CD8-positive, alpha-beta memory T cell (primary cell): ENCODE measurements at regions not wholly inside any gene's neighbourhood (a gene's known extent, or its start where the extent isn't known, plus 50 kb on each side); places are given as distances from the start of the nearest gene placed in this dataset.
"Not testable (repeated sequence)": the region's sequence is repeated elsewhere in the genome, so short reads cannot be mapped to it uniquely, and the experiment has no call there.

ENCODE experiments used
- CTCF ChIA-PET: fragments of 350-600 bp; sonication (Branson Sonifier 250); formaldehyde crosslinking; loops from one replicate; lab custom pipeline; 2021; ENCODE audit warnings: antibody characterized with exemption; lab: Charles Lee
- POLR2A ChIA-PET: fragments of 350-600 bp; sonication (Branson Sonifier 250); formaldehyde crosslinking; loops from one replicate; lab custom pipeline; 2021; ENCODE audit warnings: antibody characterized with exemption; lab: Charles Lee
- DNase-seq, 5 donors: peaks; one replicate each; pipeline versions ENCODE4 v3.0.0 to v3.0.0-alpha.2; 2020 to 2022; ENCODE audit warnings: mixed read lengths in 1 of 5
- H3K27ac ChIP-seq: one replicate; pipeline ENCODE4 v1.7.0; 2013; ENCODE audit warnings: low read depth, mild to moderate bottlenecking, low read length, moderate library complexity
- H3K27me3 ChIP-seq: 2 replicates; pipeline ENCODE4 v1.7.0; 2013; ENCODE audit warnings: low read length, mild to moderate bottlenecking; ENCODE audit not compliant: insufficient read depth, poor library complexity, severe bottlenecking
- H3K36me3 ChIP-seq: 2 replicates; pipeline ENCODE4 v1.7.0; 2013; ENCODE audit warnings: mild to moderate bottlenecking, low read length, moderate library complexity; ENCODE audit not compliant: insufficient read depth
- H3K4me1 ChIP-seq: 2 replicates; pipeline ENCODE4 v1.7.0; 2013; ENCODE audit warnings: mild to moderate bottlenecking, low read length, moderate library complexity; ENCODE audit not compliant: insufficient read depth
- H3K4me3 ChIP-seq: 2 replicates; pipeline ENCODE4 v1.7.0; 2013; ENCODE audit warnings: mild to moderate bottlenecking, low read length
- H3K9me3 ChIP-seq: 2 replicates; pipeline ENCODE4 v1.7.0; 2013; ENCODE audit warnings: mild to moderate bottlenecking, low read length
- H3K27ac Mint-ChIP-seq, 8 donors: one replicate each; pipeline ENCODE4 v1.8.0; 2020 to 2021; ENCODE audit warnings: mixed read lengths in 8 of 8, mild to moderate bottlenecking in 6 of 8, inconsistent platforms in 3 of 8, moderate library complexity in 3 of 8
- H3K27me3 Mint-ChIP-seq, 2 donors: one replicate each; pipeline ENCODE4 v1.8.0; 2020 to 2021; ENCODE audit warnings: mixed read lengths in 2 of 2, mild to moderate bottlenecking in 1 of 2, moderate library complexity in 1 of 2
- H3K36me3 Mint-ChIP-seq, 3 donors: one replicate each; pipeline ENCODE4 v1.8.0; 2020 to 2021; ENCODE audit warnings: mixed read lengths in 3 of 3, inconsistent platforms in 1 of 3, mild to moderate bottlenecking in 1 of 3
- H3K4me1 Mint-ChIP-seq, 3 donors: one replicate each; pipeline ENCODE4 v1.8.0; 2020 to 2021; ENCODE audit warnings: mixed read lengths in 3 of 3, inconsistent platforms in 1 of 3, mild to moderate bottlenecking in 1 of 3
- H3K4me3 Mint-ChIP-seq, 7 donors: one replicate each; pipeline ENCODE4 v1.8.0; 2020 to 2021; ENCODE audit warnings: mixed read lengths in 7 of 7, mild to moderate bottlenecking in 6 of 7, moderate library complexity in 4 of 7, inconsistent platforms in 2 of 7
- H3K9me3 Mint-ChIP-seq, 5 donors: one replicate each; pipeline ENCODE4 v1.8.0; 2020 to 2022; ENCODE audit warnings: mixed read lengths in 5 of 5, mild to moderate bottlenecking in 3 of 5, moderate library complexity in 2 of 5, inconsistent platforms in 1 of 5

DNA sequence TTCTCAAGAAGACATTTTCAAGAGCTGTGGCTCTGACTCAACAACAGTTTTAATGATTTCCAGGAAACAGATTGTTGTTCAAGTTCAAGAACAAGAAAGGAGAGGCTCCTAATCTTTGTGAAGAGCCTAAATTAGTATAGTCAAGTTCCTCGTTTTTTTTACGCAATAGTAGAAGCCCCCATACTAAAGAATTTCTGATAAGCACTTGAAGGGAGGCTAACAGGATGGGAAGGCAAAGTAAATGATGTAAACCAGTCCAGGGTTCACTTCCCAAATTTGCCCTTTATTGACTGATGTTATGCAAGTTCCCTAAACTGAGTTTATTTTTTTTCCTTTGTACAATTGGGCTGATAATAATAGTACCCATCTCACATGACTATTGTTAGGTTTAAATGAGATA is 178.2 kb downstream of the RTL9 start:
- peaks cover 0 to 8% of the 10 kb centered on the region in 2 donors for H3K27me3 Mint-ChIP-seq
- CTCF ChIA-PET, result no interaction called here
- H3K36me3 Mint-ChIP-seq, result no peaks in the 10 kb centered on the region
- no peaks in the 10 kb centered on the region for H3K4me1 Mint-ChIP-seq
- H3K27ac ChIP-seq, result no peak overlapping the region
- peaks cover 0 to 2% (median 0%) of the 10 kb centered on the region in 5 donors for H3K9me3 Mint-ChIP-seq
- no peak for DNase-seq
- H3K4me1 ChIP-seq, result no peaks in the 10 kb centered on the region
- H3K36me3 ChIP-seq, result no peaks in the 10 kb centered on the region
- no peak overlapping the region for H3K27ac Mint-ChIP-seq
- POLR2A ChIA-PET, result no interaction called here
- no peaks in the 10 kb centered on the region for H3K9me3 ChIP-seq
- H3K4me3 ChIP-seq, result no peak overlapping the region
- no peak overlapping the region for H3K4me3 Mint-ChIP-seq
- no peaks in the 10 kb centered on the region for H3K27me3 ChIP-seq

GRCh38 chrX:110541266-110541665 is 182.6 kb downstream of the RTL9 start:
- no peak overlapping the region for H3K4me3 Mint-ChIP-seq

DNA sequence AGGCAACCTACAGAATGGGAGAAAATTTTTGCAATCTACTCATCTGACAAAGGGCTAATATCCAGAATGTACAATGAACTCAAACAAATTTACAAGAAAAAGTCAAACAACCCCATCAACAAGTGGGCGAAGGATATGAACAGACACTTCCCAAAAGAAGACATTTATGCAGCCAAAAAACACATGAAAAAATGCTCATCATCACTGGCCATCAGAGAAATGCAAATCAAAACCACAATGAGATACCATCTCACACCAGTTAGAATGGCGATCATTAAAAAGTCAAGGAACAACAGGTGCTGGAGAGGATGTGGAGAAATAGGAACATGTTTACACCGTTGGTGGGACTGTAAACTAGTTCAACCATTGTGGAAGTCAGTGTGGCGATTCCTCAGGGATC is 192.2 kb downstream of the RTL9 start:
- H3K27me3 ChIP-seq, H3K4me3 ChIP-seq, H3K27ac ChIP-seq, H3K4me3 Mint-ChIP-seq, H3K9me3 Mint-ChIP-seq, POLR2A ChIA-PET, DNase-seq, H3K27ac Mint-ChIP-seq, H3K27me3 Mint-ChIP-seq, H3K9me3 ChIP-seq, H3K36me3 Mint-ChIP-seq, H3K4me1 ChIP-seq, H3K4me1 Mint-ChIP-seq, H3K36me3 ChIP-seq, CTCF ChIA-PET: not testable (repeated sequence)

More at GRCh38 chrX:110541266-110541665, 182.6 kb downstream of the RTL9 start:
- CTCF ChIA-PET, result no interaction called here
- Mint-ChIP-seq H3K4me1 (no peaks in the 10 kb centered on the region), H3K27ac (no peak overlapping the region), H3K9me3 (peaks cover 0 to 2% (median 0%) of the 10 kb centered on the region in 5 donors), H3K27me3 (peaks cover 0 to 4% of the 10 kb centered on the region in 2 donors), H3K36me3 (no peaks in the 10 kb centered on the region)
- DNase-seq, result no peak
- no peaks in the 10 kb centered on the region for H3K27me3 ChIP-seq
- POLR2A ChIA-PET, result no interaction called here
- no peaks in the 10 kb centered on the region for H3K4me1 ChIP-seq
- H3K27ac ChIP-seq, result no peak overlapping the region
- no peaks in the 10 kb centered on the region for H3K9me3 ChIP-seq
- H3K36me3 ChIP-seq, result no peaks in the 10 kb centered on the region
- no peak overlapping the region for H3K4me3 ChIP-seq

DNA sequence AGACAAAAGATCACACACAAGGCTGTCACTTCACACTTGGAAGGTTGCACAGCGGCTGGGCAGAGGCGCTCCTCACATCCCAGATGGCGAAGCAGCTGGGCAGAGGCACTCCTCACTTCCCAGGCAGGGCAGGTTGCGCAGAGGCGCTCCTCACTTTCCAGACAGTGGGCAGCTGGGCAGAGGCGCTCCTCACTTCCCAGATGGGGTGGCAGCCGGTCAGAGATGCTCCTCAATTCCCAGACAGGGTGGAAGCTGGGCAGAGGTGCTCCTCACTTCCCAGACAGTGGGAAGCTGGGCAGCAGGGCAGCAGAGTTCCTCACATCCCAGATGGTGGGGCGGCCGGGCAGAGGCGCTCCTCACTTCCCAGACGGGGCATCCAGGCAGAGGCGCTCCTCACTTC is 199.2 kb downstream of the RTL9 start:
- H3K9me3 Mint-ChIP-seq, result peaks cover 0 to 16% (median 2%) of the 10 kb centered on the region in 5 donors

DNA sequence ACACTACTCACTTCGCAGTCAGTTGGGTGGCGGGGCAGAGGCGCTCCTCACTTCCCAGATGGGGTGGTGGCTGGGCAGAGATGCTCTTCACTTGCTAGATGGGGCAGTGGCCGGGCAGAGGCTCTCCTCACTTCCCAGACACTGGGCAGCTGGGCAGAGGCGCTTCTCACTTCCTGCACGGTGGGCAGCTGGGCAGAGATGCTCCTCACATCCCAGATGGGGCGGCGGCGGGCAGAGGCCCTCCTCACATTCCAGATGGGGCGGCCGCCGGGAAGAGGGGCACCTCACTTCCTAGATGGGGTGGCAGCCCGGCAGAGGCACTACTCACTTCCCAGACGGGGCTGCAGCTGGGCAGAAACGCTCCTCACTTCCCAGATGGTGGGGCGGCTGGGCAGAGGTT is 199.8 kb downstream of the RTL9 start:
- H3K9me3 Mint-ChIP-seq, result peaks cover 0 to 16% (median 2%) of the 10 kb centered on the region in 5 donors
- no peaks in the 10 kb centered on the region for H3K27me3 ChIP-seq
- no peaks in the 10 kb centered on the region for H3K4me1 Mint-ChIP-seq
- DNase-seq, result no peak
- H3K36me3 ChIP-seq, result no peaks in the 10 kb centered on the region
- no peak overlapping the region for H3K4me3 ChIP-seq
- no peak overlapping the region for H3K27ac ChIP-seq
- H3K36me3 Mint-ChIP-seq, result peaks cover 0 to 2% (median 0%) of the 10 kb centered on the region in 3 donors
- H3K27me3 Mint-ChIP-seq, result peaks cover 0 to 5% of the 10 kb centered on the region in 2 donors
- no peaks in the 10 kb centered on the region for H3K4me1 ChIP-seq
- H3K27ac Mint-ChIP-seq, result no peak overlapping the region
- ChIA-PET POLR2A (no interaction called here), CTCF (no interaction called here)
- H3K4me3 Mint-ChIP-seq, result no peak overlapping the region
- no peaks in the 10 kb centered on the region for H3K9me3 ChIP-seq

More for the DNA sequence above, 199.2 kb downstream of the RTL9 start:
- ChIA-PET POLR2A (no interaction called here), CTCF (no interaction called here)
- H3K27me3 ChIP-seq, result no peaks in the 10 kb centered on the region
- Mint-ChIP-seq H3K27ac (no peak overlapping the region), H3K36me3 (peaks cover 0 to 2% (median 0%) of the 10 kb centered on the region in 3 donors), H3K4me1 (no peaks in the 10 kb centered on the region), H3K27me3 (peaks cover 0 to 5% of the 10 kb centered on the region in 2 donors), H3K4me3 (no peak overlapping the region)
- no peak overlapping the region for H3K27ac ChIP-seq
- no peak overlapping the region for H3K4me3 ChIP-seq
- no peak for DNase-seq
- H3K9me3 ChIP-seq, result no peaks in the 10 kb centered on the region
- H3K4me1 ChIP-seq, result no peaks in the 10 kb centered on the region
- H3K36me3 ChIP-seq, result no peaks in the 10 kb centered on the region

DNA sequence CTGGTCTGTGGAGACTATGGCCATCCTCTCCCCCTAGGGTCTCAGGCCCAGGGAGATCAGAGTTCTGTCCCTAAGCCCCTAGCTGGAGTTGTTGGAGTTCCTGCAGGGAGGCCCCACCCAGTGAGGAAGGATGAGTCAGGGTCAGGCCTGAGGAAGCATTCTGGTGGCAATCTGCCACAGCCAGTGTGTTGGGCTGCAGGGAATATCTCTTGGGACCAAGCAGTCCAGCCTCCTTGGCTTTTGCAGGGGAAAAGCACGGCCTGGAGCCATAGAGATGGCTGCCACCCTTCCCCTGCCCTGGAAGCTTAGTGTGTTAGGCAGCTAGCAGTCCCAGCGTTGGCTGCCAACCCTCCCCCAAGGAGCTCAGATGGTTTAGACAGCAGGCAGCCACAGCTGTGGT is 202.4 kb downstream of the RTL9 start:
- Histone ChIP-seq H3K4me1 (no peaks in the 10 kb centered on the region), H3K27ac (no peak overlapping the region), H3K27me3 (no peaks in the 10 kb centered on the region), H3K36me3 (no peaks in the 10 kb centered on the region), H3K9me3 (no peaks in the 10 kb centered on the region), H3K4me3 (no peak overlapping the region)
- H3K4me1 Mint-ChIP-seq, result no peaks in the 10 kb centered on the region
- peaks cover 0 to 15% (median 2%) of the 10 kb centered on the region in 5 donors for H3K9me3 Mint-ChIP-seq
- H3K36me3 Mint-ChIP-seq, result peaks cover 0 to 2% (median 0%) of the 10 kb centered on the region in 3 donors
- no peak overlapping the region for H3K27ac Mint-ChIP-seq
- ChIA-PET CTCF (no interaction called here), POLR2A (no interaction called here)
- peaks cover 0 to 3% of the 10 kb centered on the region in 2 donors for H3K27me3 Mint-ChIP-seq
- DNase-seq, result no peak
- no peak overlapping the region for H3K4me3 Mint-ChIP-seq

DNA sequence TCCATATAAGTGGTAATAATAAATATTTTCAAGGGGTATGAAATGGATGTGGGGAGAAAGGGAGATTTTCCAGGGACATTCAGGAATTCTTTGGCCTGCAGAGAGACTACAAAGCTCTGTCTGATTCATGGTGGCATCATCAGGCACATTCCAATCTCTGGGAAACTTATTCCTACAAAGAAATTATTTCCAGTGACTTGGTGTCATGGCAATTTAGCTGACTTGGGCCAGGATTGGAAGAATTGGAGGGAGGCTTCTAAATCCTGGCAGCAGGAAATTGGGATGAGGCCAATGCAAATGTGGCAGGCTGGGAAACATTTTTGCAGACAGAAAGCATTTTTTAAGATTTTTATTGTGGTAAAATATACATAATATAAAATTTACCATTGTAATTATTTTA is 204.6 kb downstream of the RTL9 start:
- CTCF ChIA-PET, result no interaction called here

GRCh38 chrX:110568441-110568840 is 209.8 kb downstream of the RTL9 start:
- DNase-seq, result no peak
- Histone ChIP-seq H3K4me1 (no peaks in the 10 kb centered on the region), H3K36me3 (no peaks in the 10 kb centered on the region), H3K4me3 (no peak overlapping the region), H3K27me3 (no peaks in the 10 kb centered on the region), H3K27ac (no peak overlapping the region), H3K9me3 (no peaks in the 10 kb centered on the region)
- ChIA-PET POLR2A (no interaction called here), CTCF (no interaction called here)
- no peaks in the 10 kb centered on the region for H3K9me3 Mint-ChIP-seq
- H3K4me3 Mint-ChIP-seq, result no peak overlapping the region
- H3K36me3 Mint-ChIP-seq, result no peaks in the 10 kb centered on the region
- peaks cover 0 to 2% of the 10 kb centered on the region in 2 donors for H3K27me3 Mint-ChIP-seq
- no peaks in the 10 kb centered on the region for H3K4me1 Mint-ChIP-seq
- H3K27ac Mint-ChIP-seq, result no peak overlapping the region

More for the DNA sequence above, 204.6 kb downstream of the RTL9 start:
- Mint-ChIP-seq H3K36me3 (no peaks in the 10 kb centered on the region), H3K4me1 (no peaks in the 10 kb centered on the region), H3K9me3 (peaks cover 0 to 9% (median 0%) of the 10 kb centered on the region in 5 donors), H3K27me3 (peaks cover 0 to 3% of the 10 kb centered on the region in 2 donors), H3K27ac (no peak overlapping the region), H3K4me3 (no peak overlapping the region)
- H3K4me3 ChIP-seq, result no peak overlapping the region
- no peak overlapping the region for H3K27ac ChIP-seq
- POLR2A ChIA-PET, result no interaction called here
- no peaks in the 10 kb centered on the region for H3K4me1 ChIP-seq
- no peaks in the 10 kb centered on the region for H3K36me3 ChIP-seq
- H3K27me3 ChIP-seq, result no peaks in the 10 kb centered on the region
- no peak for DNase-seq
- H3K9me3 ChIP-seq, result no peaks in the 10 kb centered on the region

- H3K4me3 ChIP-seq, result no peak overlapping the region
- Mint-ChIP-seq H3K36me3 (no peaks in the 10 kb centered on the region), H3K9me3 (no peaks in the 10 kb centered on the region), H3K27me3 (peaks cover 0 to 2% of the 10 kb centered on the region in 2 donors), H3K4me1 (no peaks in the 10 kb centered on the region), H3K27ac (no peak overlapping the region), H3K4me3 (no peak overlapping the region)
- H3K27me3 ChIP-seq, result no peaks in the 10 kb centered on the region
- ChIA-PET POLR2A (no interaction called here), CTCF (no interaction called here)
- no peaks in the 10 kb centered on the region for H3K36me3 ChIP-seq
- no peak overlapping the region for H3K27ac ChIP-seq
- no peak for DNase-seq
- no peaks in the 10 kb centered on the region for H3K4me1 ChIP-seq
- no peaks in the 10 kb centered on the region for H3K9me3 ChIP-seq
Observed at GRCh38 chrX:110569506-110569905, 210.9 kb downstream of the RTL9 start.
